GM19395 (cell line): ENCODE measurements at regions not wholly inside any gene's neighbourhood (a gene's known extent, or its start where the extent isn't known, plus 50 kb on each side); places are given as distances from the start of the nearest gene placed in this dataset.

ENCODE experiments used
- ATAC-seq: cut with Tn5 transposase; IDR thresholded peaks from one replicate; pipeline ENCODE4 v1.9.1; 2021; ENCODE audit warnings: mild to moderate bottlenecking, moderate library complexity; ENCODE audit not compliant: unreplicated experiment

- no peak for ATAC-seq
Measured at GRCh38 chr21:41112740-41113692, 54.9 kb upstream of the BACE2 start.

- no peak for ATAC-seq
Measured at GRCh38 chr21:41115851-41116250, 52.1 kb upstream of the BACE2 start.
